GM12891 (cell line): ENCODE measurements at regions not wholly inside any gene's neighbourhood (a gene's known extent, or its start where the extent isn't known, plus 50 kb on each side); places are given as distances from the start of the nearest gene placed in this dataset.

Source experiments
- DNase-seq: peaks from one replicate; pipeline ENCODE4 v3.0.0; 2011; ENCODE audit warnings: low spot score; ENCODE audit not compliant: insufficient read length
- FAIRE-seq: peaks from 2 replicates; lab custom pipeline; 2011; peaks lifted over from hg19 to GRCh38; lab: Jason Lieb, UNC
- PAX5 ChIP-seq: IDR thresholded peaks from 2 replicates; pipeline ENCODE4 v1.6.1; 2011; ENCODE audit warnings: low read length, moderate library complexity, mild to moderate bottlenecking; ENCODE audit not compliant: insufficient read depth, severe bottlenecking
- POLR2A ChIP-seq: IDR thresholded peaks from 2 replicates; pipeline ENCODE4 v1.6.1; 2011; ENCODE audit warnings: low read depth, low read length, control low read depth
- POLR2AphosphoS5 ChIP-seq: IDR thresholded peaks from 2 replicates; pipeline ENCODE4 v1.6.1; 2011; ENCODE audit warnings: low read depth, low read length, control low read depth
- POU2F2 ChIP-seq: IDR thresholded peaks from 2 replicates; pipeline ENCODE4 v1.6.1; 2011; ENCODE audit warnings: low read depth, mild to moderate bottlenecking, control low read depth, low read length, moderate library complexity
- SPI1 ChIP-seq: IDR thresholded peaks from 2 replicates; pipeline ENCODE4 v1.6.1; 2011; ENCODE audit warnings: low read depth, low read length, control low read depth
- TAF1 ChIP-seq: IDR thresholded peaks from 2 replicates; pipeline ENCODE4 v1.6.1; 2011; ENCODE audit warnings: low read depth, low read length, control low read depth

GRCh38 chr1:14292520-14292919 is 306.0 kb upstream of the KAZN start:
- no peak for DNase-seq
- no peak for TF ChIP-seq PAX5
- FAIRE-seq = no peak

- DNase-seq (no peak), FAIRE-seq (no peak)
- TF ChIP-seq POLR2A (no peak), POLR2AphosphoS5 (no peak), SPI1 (no peak)
Measured at GRCh38 chr1:14294006-14294405, 304.5 kb upstream of the KAZN start.

- no peak for TF ChIP-seq TAF1
- no peak for TF ChIP-seq PAX5
- no peak for TF ChIP-seq POLR2A
- no peak for TF ChIP-seq POLR2AphosphoS5
- no peak for TF ChIP-seq POU2F2
- no peak for TF ChIP-seq SPI1
Measured at GRCh38 chr1:14294860-14295536, 303.5 kb upstream of the KAZN start.

GRCh38 chr1:14296795-14297194 is 301.7 kb upstream of the KAZN start:
- DNase-seq = no peak
- FAIRE-seq = no peak
- TF ChIP-seq POU2F2 (no peak), SPI1 (no peak), TAF1 (no peak)

More at GRCh38 chr1:14294860-14295536, 303.5 kb upstream of the KAZN start:
- DNase-seq (no peak), FAIRE-seq (no peak)

GRCh38 chr1:14297356-14297755 is 301.1 kb upstream of the KAZN start:
- no peak for FAIRE-seq
- TF ChIP-seq SPI1 = no peak
- no peak for TF ChIP-seq PAX5
- TF ChIP-seq TAF1 = no peak
- TF ChIP-seq POLR2AphosphoS5 = no peak
- no peak for TF ChIP-seq POU2F2
- no peak for TF ChIP-seq POLR2A

GRCh38 chr1:14298806-14299205 is 299.7 kb upstream of the KAZN start:
- FAIRE-seq = no peak
- DNase-seq = no peak
- TF ChIP-seq TAF1 (no peak), POU2F2 (no peak), SPI1 (no peak), POLR2AphosphoS5 (no peak), PAX5 (no peak), POLR2A (no peak)

More at GRCh38 chr1:14297356-14297755, 301.1 kb upstream of the KAZN start:
- no peak for DNase-seq

GRCh38 chr1:14300991-14301703 is 297.3 kb upstream of the KAZN start:
- TF ChIP-seq POU2F2 (no peak), TAF1 (no peak), POLR2A (no peak), PAX5 (no peak), POLR2AphosphoS5 (no peak), SPI1 (no peak)
- DNase-seq (no peak), FAIRE-seq (no peak)

GRCh38 chr1:14301704-14302024 is 296.8 kb upstream of the KAZN start:
- DNase-seq = no peak
- TF ChIP-seq TAF1 (no peak), POLR2A (no peak), PAX5 (no peak), SPI1 (no peak), POLR2AphosphoS5 (no peak), POU2F2 (no peak)
- no peak for FAIRE-seq

- DNase-seq = no peak
Measured at GRCh38 chr1:14302025-14302424, 296.5 kb upstream of the KAZN start.

GRCh38 chr1:14303011-14303410 is 295.5 kb upstream of the KAZN start:
- TF ChIP-seq SPI1 = no peak
- TF ChIP-seq PAX5 = no peak
- TF ChIP-seq TAF1 = no peak
- TF ChIP-seq POLR2AphosphoS5 = no peak
- no peak for TF ChIP-seq POU2F2
- no peak for TF ChIP-seq POLR2A
- DNase-seq (no peak), FAIRE-seq (no peak)

More at GRCh38 chr1:14302025-14302424, 296.5 kb upstream of the KAZN start:
- no peak for FAIRE-seq
- TF ChIP-seq SPI1 (no peak), POLR2A (no peak), PAX5 (no peak), POU2F2 (no peak), POLR2AphosphoS5 (no peak), TAF1 (no peak)
